ENCODE measurements at regions not wholly inside any gene's neighbourhood (a gene's known extent, or its start where the extent isn't known, plus 50 kb on each side); places are given as distances from the start of the nearest gene placed in this dataset.

DNA sequence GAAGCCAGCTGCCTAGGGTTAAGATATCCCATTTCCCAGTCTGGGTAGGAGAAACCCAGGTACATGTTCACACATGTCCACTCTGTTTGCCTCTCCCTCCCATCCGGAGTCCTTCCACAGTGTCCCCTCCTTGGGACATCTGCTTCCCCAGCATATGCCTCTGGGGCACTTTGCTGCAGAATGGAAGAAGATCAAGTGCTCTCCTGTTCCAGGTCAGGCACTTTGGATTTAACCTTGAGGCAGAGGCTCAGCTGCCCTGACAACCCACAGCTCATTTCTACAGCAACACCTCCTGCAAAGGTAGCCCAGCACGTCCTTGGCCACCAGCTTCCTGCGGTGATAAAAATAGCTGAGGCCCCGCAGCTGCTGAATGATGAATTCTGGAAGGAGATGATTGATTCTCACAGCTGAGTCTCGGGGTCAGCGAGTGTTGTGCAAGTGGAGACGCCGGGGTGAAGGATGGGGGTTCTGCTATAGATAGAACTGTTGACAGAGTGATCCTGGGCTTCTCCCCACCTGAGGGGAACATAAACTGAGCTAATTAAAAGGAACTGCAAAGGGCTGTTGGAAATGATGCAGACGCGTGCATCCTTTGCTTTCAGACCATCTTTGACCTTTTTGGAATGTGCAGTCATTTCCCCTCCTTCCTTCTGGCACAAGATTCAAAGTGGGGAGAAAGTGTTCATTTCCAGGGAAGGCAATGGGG, 145.0 kb downstream of the SLC38A6 start:
- H3K9ac ChIP-seq (ENCODE audit: low read length), result no peak overlapping the region
- H3K27me3 ChIP-seq (ENCODE audit: low read length), result no peaks in the 10 kb centered on the region
- no peaks in the 10 kb centered on the region for H3K4me1 ChIP-seq (ENCODE audit: insufficient read depth, low read length)
- H3K79me2 ChIP-seq (ENCODE audit: low read length), result no peaks in the 10 kb centered on the region
- H3K27ac ChIP-seq (ENCODE audit: low read length), result no peak overlapping the region
- no peaks in the 10 kb centered on the region for H3F3A ChIP-seq (ENCODE audit: low read length, unreplicated experiment)
- POLR2A ChIA-PET (ENCODE audit: unreplicated experiment), result no interaction called here
- ATAC-seq (no peak), DNase-seq (no peak)
- H3K36me3 ChIP-seq (ENCODE audit: low read depth, low read length), result no peaks in the 10 kb centered on the region
- no peak overlapping the region for H2AFZ ChIP-seq (ENCODE audit: low read length)
- H3K9me2 ChIP-seq (replicated peaks; ENCODE audit: low read length), result no peaks in the 10 kb centered on the region
- H4K20me1 ChIP-seq (ENCODE audit: low read length), result no peaks in the 10 kb centered on the region
- intact Hi-C loops (cut with micrococcal nuclease), result no loop called here
- CTCF ChIA-PET, result interaction anchor here (0.6 kb wide), 1 partner anchor 350 kb away, joined by 3 read pairs; no protein-coding TSS in a partner anchor
- H3K9me3 ChIP-seq (ENCODE audit: low read length), result no peaks in the 10 kb centered on the region
- no TSS peak for BruUV-seq (replicated peaks)
- H3K4me3 ChIP-seq (ENCODE audit: low read length), result no peak overlapping the region
- H3K4me2 ChIP-seq (ENCODE audit: low read length), result no peak overlapping the region
- TF ChIP-seq EZH2 (IDR thresholded peaks at IDR 0.05; ENCODE audit: low read length, unreplicated experiment) (no peak), CTCF (conservative IDR thresholded peaks at IDR 0.05; ENCODE audit: low read depth, low read length) (no peak), EZH2phosphoT487 (IDR thresholded peaks at IDR 0.05; ENCODE audit: borderline replicate concordance, low read length) (no peak)

GRCh38 chr14:61125041-61125866, 144.2 kb downstream of the SLC38A6 start:
- no TSS peak for BruUV-seq (replicated peaks)
- Histone ChIP-seq H3K79me2 (ENCODE audit: low read length) (no peaks in the 10 kb centered on the region), H3K27me3 (ENCODE audit: low read length) (no peaks in the 10 kb centered on the region), H3K9me3 (ENCODE audit: low read length) (no peaks in the 10 kb centered on the region), H3K27ac (ENCODE audit: low read length) (no peak overlapping the region), H3K9me2 (replicated peaks; ENCODE audit: low read length) (no peaks in the 10 kb centered on the region), H4K20me1 (ENCODE audit: low read length) (no peaks in the 10 kb centered on the region), H3K4me2 (ENCODE audit: low read length) (no peak overlapping the region), H3K36me3 (ENCODE audit: low read depth, low read length) (no peaks in the 10 kb centered on the region), H3K4me3 (ENCODE audit: low read length) (no peak overlapping the region), H3K4me1 (ENCODE audit: insufficient read depth, low read length) (no peaks in the 10 kb centered on the region), H3K9ac (ENCODE audit: low read length) (no peak overlapping the region), H2AFZ (ENCODE audit: low read length) (no peak overlapping the region), H3F3A (ENCODE audit: low read length, unreplicated experiment) (no peaks in the 10 kb centered on the region)
- intact Hi-C loops (cut with micrococcal nuclease), result no loop called here
- ChIA-PET CTCF (interaction anchor here (0.6 kb wide), 1 partner anchor 349 kb away, joined by 3 read pairs; no protein-coding TSS in a partner anchor), POLR2A (ENCODE audit: unreplicated experiment) (no interaction called here)
- TF ChIP-seq CTCF (conservative IDR thresholded peaks at IDR 0.05; ENCODE audit: low read depth, low read length) (no peak), EZH2 (IDR thresholded peaks at IDR 0.05; ENCODE audit: low read length, unreplicated experiment) (no peak), EZH2phosphoT487 (IDR thresholded peaks at IDR 0.05; ENCODE audit: borderline replicate concordance, low read length) (no peak)
- no peak for ATAC-seq
- no peak for DNase-seq

DNA sequence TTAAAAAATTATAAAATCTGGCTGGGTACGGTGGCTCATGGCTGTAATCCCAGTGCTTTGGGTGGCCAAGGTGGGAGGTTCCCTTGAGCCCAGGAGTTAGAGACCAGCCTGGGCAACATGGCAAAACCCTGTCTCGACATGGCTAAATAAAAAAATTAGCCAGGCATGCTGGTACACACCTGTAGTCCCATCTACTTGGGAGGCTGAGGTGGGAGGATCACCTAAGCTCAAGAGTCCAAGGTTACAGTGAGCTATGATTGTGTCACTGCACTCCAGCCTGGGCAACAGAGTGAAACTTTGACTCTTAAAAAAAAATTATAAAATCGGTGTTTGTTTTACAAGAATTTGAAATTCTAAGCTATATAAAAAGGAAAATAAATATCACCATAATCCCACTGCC, 141.8 kb downstream of the SLC38A6 start:
- H2AFZ ChIP-seq (ENCODE audit: low read length), result no peak overlapping the region
- ChIA-PET CTCF (no interaction called here), POLR2A (ENCODE audit: unreplicated experiment) (no interaction called here)
- no peaks in the 10 kb centered on the region for H3K4me1 ChIP-seq (ENCODE audit: insufficient read depth, low read length)
- no peak overlapping the region for H3K27ac ChIP-seq (ENCODE audit: low read length)
- no peak overlapping the region for H3K4me2 ChIP-seq (ENCODE audit: low read length)
- no peaks in the 10 kb centered on the region for H4K20me1 ChIP-seq (ENCODE audit: low read length)
- H3F3A ChIP-seq (ENCODE audit: low read length, unreplicated experiment), result no peaks in the 10 kb centered on the region
- H3K27me3 ChIP-seq (ENCODE audit: low read length), result no peaks in the 10 kb centered on the region
- DNase-seq, result no peak
- no peaks in the 10 kb centered on the region for H3K79me2 ChIP-seq (ENCODE audit: low read length)
- H3K36me3 ChIP-seq (ENCODE audit: low read depth, low read length), result no peaks in the 10 kb centered on the region
- no TSS peak for BruUV-seq (replicated peaks)
- no peaks in the 10 kb centered on the region for H3K9me3 ChIP-seq (ENCODE audit: low read length)
- H3K4me3 ChIP-seq (ENCODE audit: low read length), result no peak overlapping the region
- ATAC-seq, result no peak
- no peaks in the 10 kb centered on the region for H3K9me2 ChIP-seq (replicated peaks; ENCODE audit: low read length)
- no peak overlapping the region for H3K9ac ChIP-seq (ENCODE audit: low read length)
- intact Hi-C loops (cut with micrococcal nuclease), result no loop called here
- TF ChIP-seq CTCF (conservative IDR thresholded peaks at IDR 0.05; ENCODE audit: low read depth, low read length), result no peak

Data from PC-3 (cell line).